Stimulated activated effector memory CD8-positive, alpha-beta T cell treated with anti-CD3 and anti-CD28 coated beads, Interleukin-12 subunit alpha, Interleukin-12 subunit beta, amount 100 ng/mL, for 72 hours (primary cell): ENCODE measurements at regions not wholly inside any gene's neighbourhood (a gene's known extent, or its start where the extent isn't known, plus 50 kb on each side); places are given as distances from the start of the nearest gene placed in this dataset.

ENCODE experiments used
- ATAC-seq: fragments of 150-1000 bp; cut with Tn5 transposase; 2 replicates; pipeline ENCODE4 v1.10.0; 2021
- DNase-seq, 2 donors: peaks; one replicate each; pipeline ENCODE4 v3.0.0; 2021 to 2022; ENCODE audit warnings: low spot score in 2 of 2
- H3K27ac Mint-ChIP-seq: one replicate; pipeline ENCODE4 v1.8.0; 2022; ENCODE audit warnings: mild to moderate bottlenecking, mixed read lengths
- H3K36me3 Mint-ChIP-seq: one replicate; pipeline ENCODE4 v1.8.0; 2022; ENCODE audit warnings: mild to moderate bottlenecking, mixed read lengths
- H3K4me1 Mint-ChIP-seq: one replicate; pipeline ENCODE4 v1.8.0; 2022; ENCODE audit warnings: mixed read lengths
- H3K4me3 Mint-ChIP-seq: one replicate; pipeline ENCODE4 v1.8.0; 2022; ENCODE audit warnings: mild to moderate bottlenecking, mixed read lengths
- H3K9me3 Mint-ChIP-seq: one replicate; pipeline ENCODE4 v1.8.0; 2022; ENCODE audit warnings: mixed read lengths

DNA sequence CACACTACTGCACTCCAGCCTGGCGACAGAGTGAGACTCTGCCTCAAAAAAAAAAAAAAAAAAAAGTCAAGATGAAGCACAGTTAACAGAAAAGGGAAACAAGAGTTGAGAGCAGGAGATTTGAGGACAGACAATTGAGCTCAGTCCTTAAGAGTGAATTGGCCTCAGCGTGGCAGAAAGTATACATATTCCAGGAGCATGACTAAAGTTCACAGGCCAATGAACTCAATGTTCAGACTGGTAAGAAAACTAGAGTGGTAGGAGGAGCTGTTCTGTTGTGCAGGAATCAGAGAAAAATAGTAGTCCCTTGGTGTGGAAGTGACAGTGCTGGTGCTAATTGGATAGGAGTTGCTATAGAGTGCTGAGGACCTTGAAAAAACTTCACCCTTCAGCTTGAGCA is 60.0 kb downstream of the NRN1 start:
- Mint-ChIP-seq H3K36me3 (no peaks in the 10 kb centered on the region), H3K9me3 (peaks cover 7% of the 10 kb centered on the region), H3K4me3 (no peak overlapping the region), H3K27ac (no peak overlapping the region), H3K4me1 (no peaks in the 10 kb centered on the region)
- ATAC-seq: no peak
- DNase-seq: no peak

DNA sequence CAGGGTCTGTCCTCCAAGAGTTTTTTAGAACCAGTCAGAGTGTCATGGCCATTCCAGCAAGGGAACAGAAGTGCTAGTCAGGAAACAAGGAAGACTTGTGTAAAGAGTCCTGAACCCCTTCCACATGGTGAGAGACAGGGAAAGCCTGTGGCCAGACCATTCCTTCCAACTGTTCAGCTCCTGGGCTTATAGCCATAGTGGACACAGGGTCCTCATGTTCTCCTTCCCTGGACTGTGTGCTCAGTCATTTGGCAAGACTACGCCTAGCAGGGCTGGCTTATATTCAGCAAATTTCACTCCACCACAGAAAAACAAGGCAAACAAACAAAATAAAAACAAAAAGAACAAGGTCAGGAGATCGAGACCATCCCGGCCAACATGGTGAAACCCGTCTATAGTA is 60.5 kb downstream of the NRN1 start:
- Mint-ChIP-seq H3K27ac (no peak overlapping the region), H3K4me3 (no peak overlapping the region), H3K36me3 (no peaks in the 10 kb centered on the region), H3K4me1 (no peaks in the 10 kb centered on the region), H3K9me3 (peaks cover 7% of the 10 kb centered on the region)
- DNase-seq: no peak
- ATAC-seq: no peak

DNA sequence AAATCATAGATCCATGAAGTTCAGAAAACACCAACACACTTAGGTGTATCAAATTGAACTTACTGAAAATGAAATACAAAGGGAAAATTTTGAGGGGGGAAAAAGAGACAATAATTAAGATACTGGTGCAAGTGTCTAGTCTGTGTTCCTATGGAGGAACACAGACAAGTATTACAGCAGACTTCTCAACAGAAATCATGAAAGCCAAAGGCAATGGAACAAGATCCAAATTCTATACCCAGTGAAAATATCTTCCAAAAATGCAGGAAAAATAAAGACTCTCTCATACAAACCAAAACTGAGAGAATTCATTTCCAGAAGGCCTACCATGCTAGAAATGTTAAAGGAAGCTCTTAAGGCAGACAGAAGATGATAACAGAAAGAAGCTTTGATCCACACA is 63.1 kb downstream of the NRN1 start:
- Mint-ChIP-seq H3K9me3 (peaks cover 7% of the 10 kb centered on the region), H3K4me3 (no peak overlapping the region), H3K27ac (no peak overlapping the region), H3K4me1 (no peaks in the 10 kb centered on the region), H3K36me3 (no peaks in the 10 kb centered on the region)
- DNase-seq (no peak), ATAC-seq (no peak)

DNA sequence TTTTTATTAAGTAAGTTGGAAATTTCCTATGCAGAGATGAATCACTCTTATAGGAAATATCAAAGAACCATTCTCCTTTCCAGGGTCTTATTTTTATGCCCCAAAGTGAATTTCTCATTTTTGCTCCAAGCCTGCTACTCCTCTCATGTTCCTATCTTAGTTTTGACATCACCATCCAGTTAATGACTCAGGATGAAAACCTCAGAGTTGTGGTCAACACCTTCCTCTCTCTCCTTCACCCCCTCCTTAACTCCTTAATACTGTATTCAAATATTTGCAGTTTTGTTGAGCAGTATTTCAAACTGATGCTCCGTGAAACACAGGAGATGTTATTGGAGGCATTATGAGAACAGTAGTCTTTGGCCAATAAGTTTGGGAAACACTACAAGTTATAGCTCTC is 64.1 kb downstream of the NRN1 start:
- Mint-ChIP-seq H3K36me3 (no peaks in the 10 kb centered on the region), H3K4me1 (no peaks in the 10 kb centered on the region), H3K27ac (no peak overlapping the region), H3K9me3 (peaks cover 7% of the 10 kb centered on the region), H3K4me3 (no peak overlapping the region)
- no peak for ATAC-seq
- no peak for DNase-seq

GRCh38 chr6:5941188-5941587 is 65.5 kb downstream of the NRN1 start:
- Mint-ChIP-seq H3K4me3 (no peak overlapping the region), H3K9me3 (peaks cover 7% of the 10 kb centered on the region), H3K36me3 (no peaks in the 10 kb centered on the region), H3K4me1 (no peaks in the 10 kb centered on the region), H3K27ac (no peak overlapping the region)
- no peak for DNase-seq
- no peak for ATAC-seq

GRCh38 chr6:5938934-5939333 is 67.8 kb downstream of the NRN1 start:
- no peak for ATAC-seq
- peaks cover 7% of the 10 kb centered on the region for H3K9me3 Mint-ChIP-seq
- no peak for DNase-seq
- H3K27ac Mint-ChIP-seq: no peak overlapping the region
- no peaks in the 10 kb centered on the region for H3K36me3 Mint-ChIP-seq
- no peaks in the 10 kb centered on the region for H3K4me1 Mint-ChIP-seq
- no peak overlapping the region for H3K4me3 Mint-ChIP-seq

DNA sequence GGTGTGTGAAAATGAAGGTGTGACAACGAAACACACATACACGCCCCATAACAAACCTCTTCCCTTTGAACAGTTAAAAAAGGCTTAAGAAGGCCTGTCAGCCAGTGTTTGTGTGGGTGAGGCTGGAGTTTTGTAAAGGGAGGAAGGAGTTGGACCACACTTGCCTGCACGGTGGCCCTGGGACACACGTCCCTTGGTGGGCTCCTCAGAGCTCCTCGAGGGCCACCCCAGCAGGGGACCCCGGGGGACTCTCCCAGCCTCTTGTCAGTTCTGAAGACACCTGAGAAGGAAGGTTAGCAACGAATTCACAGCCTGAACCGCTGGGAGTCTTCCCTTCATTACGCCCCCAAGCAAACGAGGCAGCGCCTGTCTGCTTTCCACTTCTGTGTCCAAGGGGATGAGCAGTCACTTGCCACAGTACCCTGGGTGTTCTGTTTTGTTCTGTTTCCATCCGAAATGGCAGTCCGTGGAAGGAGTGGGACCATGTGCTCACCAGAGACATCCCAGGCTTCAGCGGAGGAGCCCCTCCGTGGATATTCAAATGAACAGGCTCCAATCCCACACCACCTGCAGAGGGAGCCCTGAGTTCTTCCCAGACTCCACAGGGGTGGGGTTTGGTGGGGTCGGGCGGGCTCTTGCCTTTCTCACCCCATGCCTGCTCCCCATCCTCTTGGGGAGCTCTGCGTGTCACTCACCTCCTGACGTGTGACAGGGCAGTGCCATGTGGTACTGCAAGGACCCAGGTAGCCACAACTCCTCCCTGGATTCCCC is 68.6 kb downstream of the NRN1 start:
- no peak for DNase-seq
- Mint-ChIP-seq H3K9me3 (peaks cover under 1% of the 10 kb centered on the region), H3K27ac (no peak overlapping the region), H3K4me1 (no peaks in the 10 kb centered on the region), H3K4me3 (no peak overlapping the region), H3K36me3 (no peaks in the 10 kb centered on the region)
- no peak for ATAC-seq

- no peak overlapping the region for H3K27ac Mint-ChIP-seq
- no peaks in the 10 kb centered on the region for H3K9me3 Mint-ChIP-seq
- ATAC-seq (no peak), DNase-seq (no peak)
- H3K4me1 Mint-ChIP-seq: no peaks in the 10 kb centered on the region
- no peaks in the 10 kb centered on the region for H3K36me3 Mint-ChIP-seq
- no peak overlapping the region for H3K4me3 Mint-ChIP-seq
Observed at GRCh38 chr6:5937169-5937909, 69.4 kb downstream of the NRN1 start.

DNA sequence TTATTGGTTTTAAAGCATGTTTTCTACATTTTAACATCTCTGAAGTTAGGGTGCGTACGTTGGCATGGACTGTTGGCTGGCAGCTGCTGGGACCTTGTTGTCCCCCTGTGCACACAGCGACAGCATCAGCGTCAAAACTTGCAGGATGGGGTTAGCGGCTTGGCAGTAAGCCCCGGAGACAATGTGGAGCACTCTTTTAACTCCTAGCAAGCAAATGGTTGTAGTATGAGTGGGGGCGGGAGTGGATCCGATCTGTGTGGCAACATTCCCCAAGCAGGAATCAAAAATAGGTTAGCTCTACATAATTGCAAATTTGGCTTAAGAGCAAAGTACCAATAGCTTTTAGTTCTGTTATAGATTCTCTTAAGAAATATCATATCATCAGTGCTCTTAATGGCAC is 70.1 kb downstream of the NRN1 start:
- ATAC-seq (no peak), DNase-seq (no peak)
- Mint-ChIP-seq H3K9me3 (no peaks in the 10 kb centered on the region), H3K4me1 (no peaks in the 10 kb centered on the region), H3K4me3 (no peak overlapping the region), H3K27ac (no peak overlapping the region), H3K36me3 (no peaks in the 10 kb centered on the region)

GRCh38 chr6:5936140-5936539 is 70.6 kb downstream of the NRN1 start:
- H3K4me1 Mint-ChIP-seq: peaks cover under 1% of the 10 kb centered on the region
- no peak overlapping the region for H3K27ac Mint-ChIP-seq
- DNase-seq (no peak), ATAC-seq (no peak)
- no peak overlapping the region for H3K4me3 Mint-ChIP-seq
- no peaks in the 10 kb centered on the region for H3K36me3 Mint-ChIP-seq
- no peaks in the 10 kb centered on the region for H3K9me3 Mint-ChIP-seq

DNA sequence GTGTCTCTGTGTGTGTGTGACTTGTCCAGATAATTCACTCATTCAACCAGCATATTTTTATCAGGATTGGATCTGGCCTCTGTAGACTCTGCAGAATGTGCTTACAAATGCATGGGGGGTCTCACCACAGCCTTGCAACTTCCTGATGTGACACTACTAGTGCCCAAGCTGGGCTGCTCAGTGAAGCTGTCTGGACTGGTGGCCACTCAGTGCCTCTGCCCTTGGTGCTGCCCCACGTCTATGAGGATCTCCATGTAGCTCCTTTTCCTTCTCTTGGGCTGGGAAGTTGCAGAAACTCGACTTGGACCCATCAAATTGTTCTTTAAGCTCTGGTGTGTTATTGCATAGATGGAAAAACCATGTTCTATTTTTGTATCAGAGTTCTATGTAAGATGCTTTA is 75.8 kb downstream of the NRN1 start:
- DNase-seq: no peak
- Mint-ChIP-seq H3K27ac (no peak overlapping the region), H3K4me3 (no peak overlapping the region), H3K9me3 (no peaks in the 10 kb centered on the region), H3K36me3 (peaks cover 6% of the 10 kb centered on the region), H3K4me1 (peaks cover 17% of the 10 kb centered on the region)
- ATAC-seq: no peak

GRCh38 chr6:5930143-5930770 is 76.5 kb downstream of the NRN1 start:
- H3K36me3 Mint-ChIP-seq: peaks cover 6% of the 10 kb centered on the region
- peaks cover 2% of the 10 kb centered on the region for H3K9me3 Mint-ChIP-seq
- ATAC-seq: peak; percentile 86
- H3K27ac Mint-ChIP-seq: peak overlapping the region; percentile 10
- DNase-seq: peak; percentile 3 to 50
- peaks cover 17% of the 10 kb centered on the region for H3K4me1 Mint-ChIP-seq
- H3K4me3 Mint-ChIP-seq: peak overlapping the region; percentile 10

- no peak overlapping the region for H3K4me3 Mint-ChIP-seq
Observed at GRCh38 chr6:5923840-5924239, 82.9 kb downstream of the NRN1 start.

DNA sequence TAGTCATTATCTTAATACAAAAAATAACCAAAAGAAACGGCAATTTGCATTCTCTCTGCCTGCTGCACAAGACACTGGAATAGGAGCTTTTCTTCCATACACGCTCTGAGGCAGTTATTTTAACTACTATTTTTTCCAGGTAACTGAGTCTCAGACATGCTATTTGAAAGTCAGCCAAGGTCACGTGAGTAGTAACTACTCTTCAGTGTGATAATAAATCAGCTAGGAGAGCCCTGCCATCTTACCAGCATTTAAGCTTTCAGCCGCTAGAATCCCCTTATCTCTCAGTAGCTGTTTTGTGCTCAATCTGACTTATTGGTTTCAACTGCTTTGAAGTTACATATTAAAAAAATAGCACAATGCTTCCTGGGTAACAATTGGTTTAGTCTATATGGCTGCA is 84.5 kb downstream of the NRN1 start:
- no peaks in the 10 kb centered on the region for H3K4me1 Mint-ChIP-seq
- H3K27ac Mint-ChIP-seq: no peak overlapping the region
- peaks cover 1% of the 10 kb centered on the region for H3K36me3 Mint-ChIP-seq
- no peak for DNase-seq
- no peak for ATAC-seq
- H3K9me3 Mint-ChIP-seq: peaks cover 8% of the 10 kb centered on the region
- H3K4me3 Mint-ChIP-seq: no peak overlapping the region

More at GRCh38 chr6:5923840-5924239, 82.9 kb downstream of the NRN1 start:
- Mint-ChIP-seq H3K36me3 (peaks cover 6% of the 10 kb centered on the region), H3K4me1 (no peaks in the 10 kb centered on the region), H3K9me3 (peaks cover 8% of the 10 kb centered on the region), H3K27ac (no peak overlapping the region)
- DNase-seq (no peak), ATAC-seq (no peak)

GRCh38 chr6:5909721-5910120 is 97.0 kb downstream of the NRN1 start:
- no peak for ATAC-seq
- Mint-ChIP-seq H3K4me1 (no peaks in the 10 kb centered on the region), H3K27ac (no peak overlapping the region), H3K36me3 (no peaks in the 10 kb centered on the region), H3K4me3 (no peak overlapping the region), H3K9me3 (peaks cover 3% of the 10 kb centered on the region)
- DNase-seq: no peak

DNA sequence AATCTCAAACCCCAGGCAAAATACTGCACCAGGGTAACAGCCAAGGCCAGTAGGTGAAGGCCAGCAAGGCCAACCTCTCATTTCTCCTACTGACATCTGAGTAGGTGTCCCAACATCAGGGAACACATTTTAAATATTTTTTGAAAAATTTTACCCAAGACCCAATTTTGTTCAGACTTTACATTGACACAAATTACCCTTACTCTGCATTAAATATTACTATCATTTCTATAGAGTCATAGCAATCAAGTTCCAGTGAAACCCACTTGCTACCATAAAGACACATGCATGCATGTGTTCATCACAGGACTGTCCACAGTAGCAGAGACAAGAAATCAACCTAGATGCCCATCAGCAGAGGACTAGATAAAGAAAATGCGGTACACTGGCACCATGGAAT is 99.9 kb downstream of the NRN1 start:
- H3K27ac Mint-ChIP-seq: no peak overlapping the region
- DNase-seq: no peak
- H3K36me3 Mint-ChIP-seq: no peaks in the 10 kb centered on the region
- H3K4me1 Mint-ChIP-seq: no peaks in the 10 kb centered on the region
- ATAC-seq: no peak
- H3K9me3 Mint-ChIP-seq: no peaks in the 10 kb centered on the region
- H3K4me3 Mint-ChIP-seq: no peak overlapping the region
